Neuronal stem cell (in vitro differentiated cells): ENCODE measurements at regions not wholly inside any gene's neighbourhood (a gene's known extent, or its start where the extent isn't known, plus 50 kb on each side); places are given as distances from the start of the nearest gene placed in this dataset.

Experiments
- DNase-seq: peaks from one replicate; pipeline ENCODE4 v3.0.0-alpha.2; 2013; ENCODE audit warnings: low spot score
- H2AFZ ChIP-seq: one replicate; pipeline ENCODE4 v1.6.1; 2013; ENCODE audit warnings: mild to moderate bottlenecking, low read length, inconsistent platforms
- H2AK5ac ChIP-seq: 2 replicates; pipeline ENCODE4 v1.6.1; 2013; ENCODE audit warnings: low read depth, mild to moderate bottlenecking, inconsistent platforms, low read length, moderate library complexity, mixed read lengths
- H2BK120ac ChIP-seq: 2 replicates; pipeline ENCODE4 v1.6.1; 2013; ENCODE audit warnings: low read depth, mild to moderate bottlenecking, inconsistent platforms, low read length, moderate library complexity, mixed read lengths
- H2BK12ac ChIP-seq: one replicate; pipeline ENCODE4 v1.6.1; 2013; ENCODE audit warnings: low read length, inconsistent platforms
- H2BK15ac ChIP-seq: 2 replicates; pipeline ENCODE4 v1.6.1; 2013; ENCODE audit warnings: mild to moderate bottlenecking, low read length, inconsistent platforms, mixed read lengths
- H2BK5ac ChIP-seq: one replicate; pipeline ENCODE4 v1.6.1; 2013; ENCODE audit warnings: inconsistent platforms, mild to moderate bottlenecking, low read length, moderate library complexity
- H3K14ac ChIP-seq: one replicate; pipeline ENCODE4 v1.6.1; 2013; ENCODE audit warnings: low read length, inconsistent platforms
- H3K18ac ChIP-seq: 2 replicates; pipeline ENCODE4 v1.6.1; 2013; ENCODE audit warnings: low read length, inconsistent platforms
- H3K23ac ChIP-seq: 2 replicates; pipeline ENCODE4 v1.6.1; 2013; ENCODE audit warnings: low read depth, mild to moderate bottlenecking, mixed read lengths, low read length, inconsistent platforms; ENCODE audit not compliant: poor library complexity
- H3K27ac ChIP-seq: replicated peaks from 3 replicates; pipeline ENCODE4 v1.5.1; 2013; ENCODE audit warnings: low read length, inconsistent platforms
- H3K27me3 ChIP-seq, 3 experiments: 2 replicates each; pipeline ENCODE4 v1.6.1; 2013; ENCODE audit warnings: low read length in 3 of 3, mild to moderate bottlenecking in 2 of 3, inconsistent platforms in 1 of 3, low read depth in 1 of 3, mixed read lengths in 1 of 3, moderate library complexity in 1 of 3; ENCODE audit not compliant: control insufficient read depth in 3 of 3, insufficient read depth in 3 of 3
- H3K36me3 ChIP-seq, 2 donors: replicated peaks in 1 of 2; 2 replicates each; pipeline ENCODE4 v1.6.1; 2013; ENCODE audit warnings: low read length in 2 of 2; ENCODE audit not compliant: control insufficient read depth in 2 of 2, insufficient read depth in 2 of 2
- H3K4ac ChIP-seq: 2 replicates; pipeline ENCODE4 v1.6.1; 2013; ENCODE audit warnings: inconsistent platforms, mild to moderate bottlenecking, low read length, moderate library complexity
- H3K4me1 ChIP-seq, 2 donors: 1 replicate in 1 of 2; 2 replicates in 1 of 2; pipeline ENCODE4 v1.6.1; 2013; ENCODE audit warnings: low read length in 2 of 2, low read depth in 1 of 2; ENCODE audit not compliant: control insufficient read depth in 2 of 2, insufficient read depth in 1 of 2
- H3K4me2 ChIP-seq: one replicate; pipeline ENCODE4 v1.6.1; 2013; ENCODE audit warnings: mild to moderate bottlenecking, low read length, inconsistent platforms; ENCODE audit not compliant: insufficient read depth, poor library complexity, severe bottlenecking
- H3K4me3 ChIP-seq, 2 donors: 2 replicates each; pipeline ENCODE4 v1.5.1; 2013; ENCODE audit warnings: low read length in 2 of 2, mild to moderate bottlenecking in 2 of 2, inconsistent platforms in 1 of 2, moderate library complexity in 1 of 2
- H3K79me1 ChIP-seq: one replicate; pipeline ENCODE4 v1.6.1; 2013; ENCODE audit warnings: low read depth, mild to moderate bottlenecking, inconsistent platforms, low read length, moderate library complexity
- H3K9ac ChIP-seq: one replicate; pipeline ENCODE4 v1.6.1; 2013; ENCODE audit warnings: mild to moderate bottlenecking, low read depth, low read length, inconsistent platforms; ENCODE audit not compliant: poor library complexity
- H3K9me3 ChIP-seq, 2 donors: replicated peaks in 1 of 2; 2 replicates each; pipeline versions ENCODE3 to v1.6.1; 2013; ENCODE audit warnings: low read length in 2 of 2, mild to moderate bottlenecking in 2 of 2, inconsistent platforms in 1 of 2, low read depth in 1 of 2, mixed read lengths in 1 of 2, moderate library complexity in 1 of 2; ENCODE audit not compliant: control insufficient read depth in 2 of 2, insufficient read depth in 1 of 2
- H4K8ac ChIP-seq: one replicate; pipeline ENCODE4 v1.6.1; 2013; ENCODE audit warnings: low read depth, mild to moderate bottlenecking, inconsistent platforms, low read length, moderate library complexity
- H4K91ac ChIP-seq: one replicate; pipeline ENCODE4 v1.6.1; 2013; ENCODE audit warnings: low read length, low read depth, mild to moderate bottlenecking, inconsistent platforms; ENCODE audit not compliant: poor library complexity
- WGBS, 2 donors: extraction: QIAGEN DNeasy Blood & Tissue Kit; methylation state at CpG; one replicate each; pipeline ENCODE4 v1.1.7; 2013; ENCODE audit warnings: missing lambda C conversion rate in 2 of 2, mixed read lengths in 1 of 2; ENCODE audit not compliant: insufficient read length in 2 of 2, insufficient replicate concordance in 1 of 2; ENCODE audit errors: extremely low coverage in 2 of 2; 5-methylcytosine and 5-hydroxymethylcytosine counted together

GRCh38 chr2:55101466-55101865 is 51.2 kb upstream of the RTN4 start:
- Histone ChIP-seq H3K9me3 (no peaks in the 10 kb centered on the region), H3K23ac (no peak overlapping the region), H3K18ac (no peak overlapping the region), H3K9ac (no peak overlapping the region), H3K79me1 (no peaks in the 10 kb centered on the region), H2BK120ac (no peak overlapping the region), H3K4me1 (peaks cover 2 to 4% of the 10 kb centered on the region in 2 donors), H3K27ac (no peak overlapping the region), H2AFZ (no peak overlapping the region), H3K4me2 (no peak overlapping the region), H2BK12ac (no peak overlapping the region), H3K4ac (no peak overlapping the region), H2AK5ac (no peak overlapping the region), H2BK5ac (no peak overlapping the region), H3K4me3 (no peak overlapping the region), H2BK15ac (no peak overlapping the region), H3K36me3 (no peaks in the 10 kb centered on the region), H3K14ac (no peak overlapping the region), H3K27me3 (no peaks in the 10 kb centered on the region), H4K91ac (no peak overlapping the region), H4K8ac (no peak overlapping the region)
- DNase-seq, result no peak

- H3K4me3 ChIP-seq, result no peak overlapping the region
- H4K8ac ChIP-seq, result no peak overlapping the region
- H2BK12ac ChIP-seq, result no peak overlapping the region
- no peak overlapping the region for H3K27ac ChIP-seq
- no peak overlapping the region for H2AK5ac ChIP-seq
- no peak overlapping the region for H3K9ac ChIP-seq
- H3K14ac ChIP-seq, result no peak overlapping the region
- no peak overlapping the region for H2BK15ac ChIP-seq
- no peak overlapping the region for H3K4me2 ChIP-seq
- no peak overlapping the region for H2BK5ac ChIP-seq
- no peak overlapping the region for H2BK120ac ChIP-seq
- DNase-seq, result no peak
- peak overlapping the region; percentile 37 for H2AFZ ChIP-seq
- H3K36me3 ChIP-seq, result no peaks in the 10 kb centered on the region
- H3K23ac ChIP-seq, result no peak overlapping the region
- H3K4me1 ChIP-seq, result peaks cover 2 to 4% of the 10 kb centered on the region in 2 donors
- WGBS, 2 donors, result no CpG with 5 or more reads among the region's 5 CpGs
- H3K27me3 ChIP-seq, result no peaks in the 10 kb centered on the region
- no peak overlapping the region for H3K18ac ChIP-seq
- no peaks in the 10 kb centered on the region for H3K79me1 ChIP-seq
- no peaks in the 10 kb centered on the region for H3K9me3 ChIP-seq
- H3K4ac ChIP-seq, result no peak overlapping the region
- H4K91ac ChIP-seq, result no peak overlapping the region
Measured at GRCh38 chr2:55099878-55100820, 49.9 kb upstream of the RTN4 start.
